IPS-18a (cell line): ENCODE measurements at regions not wholly inside any gene's neighbourhood (a gene's known extent, or its start where the extent isn't known, plus 50 kb on each side); places are given as distances from the start of the nearest gene placed in this dataset.

Experiments
- H3K27ac ChIP-seq: one replicate; pipeline ENCODE4 v1.5.1; 2013; ENCODE audit warnings: low read length
- H3K27me3 ChIP-seq: one replicate; pipeline ENCODE4 v1.6.1; 2013; ENCODE audit warnings: mild to moderate bottlenecking, low read length; ENCODE audit not compliant: control insufficient read depth, insufficient read depth
- H3K36me3 ChIP-seq: one replicate; pipeline ENCODE4 v1.6.1; 2013; ENCODE audit warnings: low read depth, low read length; ENCODE audit not compliant: control insufficient read depth
- H3K4me1 ChIP-seq: one replicate; pipeline ENCODE4 v1.6.1; 2013; ENCODE audit warnings: low read depth, low read length; ENCODE audit not compliant: control insufficient read depth
- H3K4me3 ChIP-seq: one replicate; pipeline ENCODE4 v1.5.1; 2013; ENCODE audit warnings: low read length
- H3K9ac ChIP-seq: one replicate; pipeline ENCODE4 v1.6.1; 2013; ENCODE audit warnings: mild to moderate bottlenecking, low read length, moderate library complexity
- H3K9me3 ChIP-seq: one replicate; pipeline ENCODE4 v1.6.1; 2013; ENCODE audit warnings: low read depth, low read length; ENCODE audit not compliant: control insufficient read depth

DNA sequence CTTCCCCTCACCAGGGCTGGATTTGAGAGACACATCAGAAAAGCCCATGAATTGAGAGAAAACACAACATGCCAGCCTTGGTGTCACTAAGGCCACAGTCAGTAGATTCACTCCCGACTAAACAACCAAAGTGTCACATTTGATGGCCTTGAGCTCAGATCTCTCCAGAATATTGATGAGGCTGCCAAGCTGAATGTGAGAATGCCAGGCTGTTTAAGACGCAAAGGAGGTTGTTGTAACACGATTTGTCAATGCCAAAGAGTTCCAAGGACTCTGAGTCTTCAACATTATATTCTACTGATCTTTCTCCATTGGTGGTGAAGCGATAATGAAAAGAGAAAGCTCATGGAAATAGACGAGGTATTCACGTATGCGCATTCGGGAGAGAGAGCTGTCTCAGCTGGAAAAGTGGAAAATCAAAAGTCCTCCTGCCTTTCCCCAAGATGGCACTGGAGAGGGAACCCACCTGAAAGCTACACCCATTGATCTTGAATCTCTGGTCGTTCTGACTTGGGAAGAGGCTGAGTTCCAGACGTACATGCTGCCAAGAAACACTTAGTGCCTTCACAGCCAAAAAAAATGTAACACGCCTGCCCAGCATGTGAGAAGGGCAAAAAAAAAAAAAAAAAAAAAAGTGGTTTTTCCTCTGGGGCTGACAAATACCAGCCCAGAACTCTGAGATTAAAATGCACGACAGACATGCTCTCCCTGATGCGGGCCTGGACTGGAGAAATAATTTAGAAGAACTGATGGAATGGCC is 1159.6 kb downstream of the VRK1 start:
- Histone ChIP-seq H3K27me3 (no peaks in the 10 kb centered on the region), H3K4me1 (no peaks in the 10 kb centered on the region), H3K27ac (no peak overlapping the region), H3K9ac (no peak overlapping the region), H3K9me3 (no peaks in the 10 kb centered on the region), H3K4me3 (no peak overlapping the region), H3K36me3 (no peaks in the 10 kb centered on the region)

GRCh38 chr14:97959251-97959650 is 1162.1 kb downstream of the VRK1 start:
- Histone ChIP-seq H3K9ac (no peak overlapping the region), H3K27ac (no peak overlapping the region), H3K4me1 (no peaks in the 10 kb centered on the region), H3K9me3 (no peaks in the 10 kb centered on the region), H3K36me3 (no peaks in the 10 kb centered on the region), H3K4me3 (no peak overlapping the region), H3K27me3 (no peaks in the 10 kb centered on the region)

DNA sequence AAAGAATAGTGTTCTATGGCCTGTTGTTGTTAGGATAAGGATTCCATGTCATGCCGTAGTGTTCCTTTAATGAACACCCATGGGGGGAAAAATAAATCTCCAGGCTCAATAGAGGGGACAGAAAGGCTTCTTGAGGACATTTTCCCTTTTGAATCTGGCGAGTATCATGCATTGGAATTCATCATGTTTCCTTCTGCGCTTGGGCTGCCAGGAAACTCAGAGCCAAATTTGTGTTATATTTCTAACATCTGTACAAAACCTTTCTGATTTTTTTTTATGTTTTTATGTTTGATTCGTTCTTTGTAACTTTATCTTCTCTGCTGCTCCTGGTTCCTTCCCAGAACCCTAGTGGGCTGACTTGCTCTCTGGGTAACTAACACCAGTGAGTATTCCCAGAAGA is 1163.3 kb downstream of the VRK1 start:
- no peak overlapping the region for H3K4me3 ChIP-seq
- H3K4me1 ChIP-seq = no peaks in the 10 kb centered on the region
- H3K27ac ChIP-seq = no peak overlapping the region
- H3K27me3 ChIP-seq = no peaks in the 10 kb centered on the region
- no peak overlapping the region for H3K9ac ChIP-seq
- H3K9me3 ChIP-seq = no peaks in the 10 kb centered on the region
- no peaks in the 10 kb centered on the region for H3K36me3 ChIP-seq

GRCh38 chr14:97970222-97970621 is 1173.0 kb downstream of the VRK1 start:
- no peak overlapping the region for H3K9ac ChIP-seq
- H3K4me3 ChIP-seq = no peak overlapping the region
- no peaks in the 10 kb centered on the region for H3K36me3 ChIP-seq
- H3K27ac ChIP-seq = no peak overlapping the region
- H3K27me3 ChIP-seq = no peaks in the 10 kb centered on the region
- no peaks in the 10 kb centered on the region for H3K9me3 ChIP-seq
- no peaks in the 10 kb centered on the region for H3K4me1 ChIP-seq

DNA sequence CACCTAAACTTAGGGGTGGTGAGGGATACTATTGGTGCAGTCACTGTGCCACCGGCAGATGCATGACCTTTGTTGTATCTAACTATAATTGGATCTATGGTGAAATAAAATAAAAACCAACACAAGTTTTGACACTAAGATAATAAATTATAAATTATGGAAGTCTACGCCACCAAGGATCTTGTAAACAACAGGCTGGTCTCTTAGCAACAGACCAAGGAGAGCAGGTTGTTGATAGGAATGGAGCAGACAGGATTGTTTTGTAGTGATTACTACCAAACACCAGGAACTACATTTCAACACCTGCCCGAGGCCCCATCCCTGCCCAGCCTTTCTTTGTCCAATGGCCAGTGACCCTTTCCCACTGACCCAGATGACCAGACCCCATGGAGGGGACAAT is 1178.0 kb downstream of the VRK1 start:
- peaks cover 9% of the 10 kb centered on the region for H3K4me1 ChIP-seq
- peaks cover 8% of the 10 kb centered on the region for H3K27me3 ChIP-seq
- no peaks in the 10 kb centered on the region for H3K9me3 ChIP-seq
- no peak overlapping the region for H3K27ac ChIP-seq
- H3K9ac ChIP-seq = no peak overlapping the region
- H3K4me3 ChIP-seq = no peak overlapping the region
- no peaks in the 10 kb centered on the region for H3K36me3 ChIP-seq

DNA sequence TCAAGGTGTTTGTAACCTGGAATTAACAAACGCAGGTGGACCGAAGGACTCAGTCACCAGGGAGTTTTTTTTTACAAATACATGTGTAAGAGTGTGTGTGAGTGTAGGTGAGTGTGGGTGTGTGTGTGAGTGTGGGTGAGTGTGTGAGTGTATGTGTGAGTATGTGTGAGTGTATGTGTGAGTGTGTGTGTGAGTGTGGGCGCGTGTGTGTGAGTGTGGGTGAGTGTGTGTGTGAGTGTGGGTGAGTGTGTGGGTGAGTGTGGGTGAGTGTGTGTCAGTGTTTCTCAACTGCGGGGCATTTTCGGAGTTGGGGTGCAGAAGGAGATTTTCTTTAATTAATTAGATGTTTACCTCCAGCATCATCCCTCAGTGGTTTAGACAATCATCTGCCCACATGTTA is 1178.8 kb downstream of the VRK1 start:
- Histone ChIP-seq H3K4me3 (no peak overlapping the region), H3K9ac (no peak overlapping the region), H3K4me1 (peaks cover 9% of the 10 kb centered on the region), H3K36me3 (no peaks in the 10 kb centered on the region), H3K27ac (no peak overlapping the region), H3K27me3 (peaks cover 8% of the 10 kb centered on the region), H3K9me3 (no peaks in the 10 kb centered on the region)

GRCh38 chr14:97976861-97977260 is 1179.7 kb downstream of the VRK1 start:
- no peak overlapping the region for H3K27ac ChIP-seq
- H3K36me3 ChIP-seq = no peaks in the 10 kb centered on the region
- H3K9me3 ChIP-seq = no peaks in the 10 kb centered on the region
- peaks cover 8% of the 10 kb centered on the region for H3K27me3 ChIP-seq
- peaks cover 9% of the 10 kb centered on the region for H3K4me1 ChIP-seq
- H3K9ac ChIP-seq = no peak overlapping the region
- no peak overlapping the region for H3K4me3 ChIP-seq

- Histone ChIP-seq H3K9me3 (no peaks in the 10 kb centered on the region), H3K4me1 (peaks cover 9% of the 10 kb centered on the region), H3K27me3 (peaks cover 8% of the 10 kb centered on the region), H3K27ac (no peak overlapping the region), H3K36me3 (no peaks in the 10 kb centered on the region), H3K4me3 (no peak overlapping the region), H3K9ac (no peak overlapping the region)
These were observed 1180.6 kb downstream of the VRK1 start for GRCh38 chr14:97977651-97978261.

DNA sequence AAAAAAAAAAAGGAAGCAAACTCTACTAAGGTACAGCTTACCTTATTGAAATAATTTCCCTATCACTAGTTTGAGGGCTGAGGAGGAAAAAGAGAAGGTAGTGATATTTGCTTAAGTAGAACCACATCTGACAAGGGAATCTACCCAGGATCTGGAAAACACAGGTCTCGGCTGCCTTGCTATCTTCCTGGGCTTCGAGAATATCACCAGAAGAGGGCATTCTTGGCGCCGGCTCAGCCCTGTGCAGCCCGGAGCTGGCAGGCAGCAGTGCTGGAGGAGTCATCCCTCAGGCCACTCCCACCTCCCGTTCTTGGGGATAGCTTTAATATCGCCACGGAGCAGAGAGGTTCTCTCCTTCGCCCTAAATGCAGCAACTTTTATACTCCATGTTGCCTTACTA is 1181.2 kb downstream of the VRK1 start:
- Histone ChIP-seq H3K9me3 (no peaks in the 10 kb centered on the region), H3K4me3 (peak overlapping the region; percentile 58), H3K27me3 (peaks cover 8% of the 10 kb centered on the region), H3K27ac (no peak overlapping the region), H3K9ac (no peak overlapping the region), H3K4me1 (peaks cover 9% of the 10 kb centered on the region), H3K36me3 (no peaks in the 10 kb centered on the region)

GRCh38 chr14:97993508-97994019 is 1196.4 kb downstream of the VRK1 start:
- H3K9me3 ChIP-seq = no peaks in the 10 kb centered on the region
- H3K4me1 ChIP-seq = no peaks in the 10 kb centered on the region
- H3K4me3 ChIP-seq = no peak overlapping the region
- no peaks in the 10 kb centered on the region for H3K36me3 ChIP-seq
- no peaks in the 10 kb centered on the region for H3K27me3 ChIP-seq
- H3K9ac ChIP-seq = no peak overlapping the region
- no peak overlapping the region for H3K27ac ChIP-seq

DNA sequence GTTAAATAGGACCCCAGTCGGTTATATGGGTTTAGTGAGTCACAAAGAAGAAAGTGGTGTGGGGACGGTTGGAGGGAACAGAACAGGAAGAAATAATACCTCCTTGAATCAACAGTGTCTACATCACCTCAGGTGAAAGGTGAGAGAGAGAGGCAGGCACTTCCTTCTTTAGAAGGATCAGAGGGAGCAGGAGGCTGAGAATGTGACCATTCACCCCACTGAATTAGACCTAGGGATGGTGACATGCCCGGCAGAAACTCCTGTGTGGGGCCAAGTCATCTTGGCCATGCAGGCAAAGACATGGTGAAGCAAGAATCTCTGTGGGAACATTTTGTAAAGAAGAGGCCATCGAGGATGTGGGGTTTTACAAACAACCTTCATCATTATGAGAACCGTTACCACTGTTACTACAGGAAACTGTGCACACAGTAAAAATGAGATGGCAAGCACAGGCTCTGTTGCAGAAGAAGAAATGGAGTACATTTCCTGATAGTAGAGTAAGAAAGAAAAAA is 1196.9 kb downstream of the VRK1 start:
- Histone ChIP-seq H3K36me3 (no peaks in the 10 kb centered on the region), H3K27ac (no peak overlapping the region), H3K4me3 (no peak overlapping the region), H3K4me1 (no peaks in the 10 kb centered on the region), H3K9me3 (no peaks in the 10 kb centered on the region), H3K27me3 (no peaks in the 10 kb centered on the region), H3K9ac (no peak overlapping the region)

GRCh38 chr14:97995038-97995437 is 1197.9 kb downstream of the VRK1 start:
- Histone ChIP-seq H3K27ac (no peak overlapping the region), H3K4me3 (no peak overlapping the region), H3K36me3 (no peaks in the 10 kb centered on the region), H3K9me3 (no peaks in the 10 kb centered on the region), H3K4me1 (no peaks in the 10 kb centered on the region), H3K27me3 (no peaks in the 10 kb centered on the region), H3K9ac (no peak overlapping the region)
